ENCODE measurements at regions not wholly inside any gene's neighbourhood (a gene's known extent, or its start where the extent isn't known, plus 50 kb on each side); places are given as distances from the start of the nearest gene placed in this dataset.

DNA sequence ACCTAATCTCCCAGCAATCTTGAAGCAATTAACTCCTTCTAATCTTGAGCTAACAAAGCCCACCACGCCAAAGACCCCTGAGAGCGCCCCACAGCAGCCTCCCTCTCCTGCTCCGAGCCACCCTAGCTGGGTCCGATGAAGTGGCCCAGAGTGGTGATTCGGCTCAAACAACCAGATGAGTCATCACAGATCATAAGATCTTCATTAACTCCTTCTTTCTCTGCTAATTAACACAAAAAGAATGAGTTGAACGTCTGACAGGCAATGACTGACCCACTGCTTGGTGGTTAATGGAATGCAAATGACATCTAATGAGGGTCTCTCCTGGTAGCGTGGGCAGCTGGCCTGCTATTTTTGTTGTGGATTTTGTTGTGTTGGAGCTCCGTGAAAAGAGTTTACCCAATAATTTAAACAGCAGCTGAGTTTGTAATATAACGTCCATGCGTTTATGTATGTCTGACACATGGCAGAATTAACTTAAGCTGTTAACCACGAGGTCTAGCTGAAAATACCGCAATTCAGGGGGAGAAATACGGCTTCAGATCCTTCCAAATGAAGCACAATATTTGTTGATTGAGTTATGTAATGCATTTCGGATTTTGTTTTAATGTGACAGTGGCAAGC, 161.4 kb downstream of the RAB11FIP2 start:
- no peak overlapping the region for H3K4me3 ChIP-seq (ENCODE audit: low read depth, low read length)
- no peak for DNase-seq (ENCODE audit: low read depth)

GRCh38 chr10:117886766-117887165, 160.0 kb downstream of the RAB11FIP2 start:
- no peak overlapping the region for H3K4me3 ChIP-seq (ENCODE audit: low read depth, low read length)
- DNase-seq (ENCODE audit: low read depth), result no peak

GRCh38 chr10:117889664-117890063, 157.1 kb downstream of the RAB11FIP2 start:
- DNase-seq (ENCODE audit: low read depth), result no peak
- H3K4me3 ChIP-seq (ENCODE audit: low read depth, low read length), result no peak overlapping the region

- no peak overlapping the region for H3K4me3 ChIP-seq (ENCODE audit: low read depth, low read length)
- no peak for DNase-seq (ENCODE audit: low read depth)
Observed at GRCh38 chr10:117892681-117893220, 154.0 kb downstream of the RAB11FIP2 start.

- DNase-seq (ENCODE audit: low read depth), result no peak
- no peak overlapping the region for H3K4me3 ChIP-seq (ENCODE audit: low read depth, low read length)
Observed at GRCh38 chr10:117894339-117894738, 152.4 kb downstream of the RAB11FIP2 start.

DNA sequence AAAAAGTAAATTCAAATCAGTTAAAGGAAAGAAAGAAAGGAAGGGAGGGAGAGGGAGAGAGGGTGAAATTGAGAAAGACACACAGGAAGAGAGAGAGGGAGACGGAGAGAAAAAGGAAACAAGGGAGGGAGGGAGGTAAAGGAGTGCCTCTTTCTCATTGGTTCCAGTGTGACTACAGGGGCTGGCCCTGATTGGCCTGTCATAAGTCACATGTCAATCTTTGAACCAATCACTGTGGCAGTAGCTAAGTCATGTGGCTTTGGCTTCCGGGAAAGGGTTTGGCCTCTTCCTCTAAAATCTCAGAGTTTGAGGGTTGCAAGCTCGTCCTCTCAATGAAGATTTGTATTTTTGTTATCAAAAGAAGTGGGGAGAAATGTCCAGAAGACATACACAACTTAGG, 150.2 kb downstream of the RAB11FIP2 start:
- H3K4me3 ChIP-seq (ENCODE audit: low read depth, low read length), result no peak overlapping the region
- no peak for DNase-seq (ENCODE audit: low read depth)

- DNase-seq (ENCODE audit: low read depth), result no peak
- no peak overlapping the region for H3K4me3 ChIP-seq (ENCODE audit: low read depth, low read length)
Observed at GRCh38 chr10:117899181-117899683, 147.5 kb downstream of the RAB11FIP2 start.

DNA sequence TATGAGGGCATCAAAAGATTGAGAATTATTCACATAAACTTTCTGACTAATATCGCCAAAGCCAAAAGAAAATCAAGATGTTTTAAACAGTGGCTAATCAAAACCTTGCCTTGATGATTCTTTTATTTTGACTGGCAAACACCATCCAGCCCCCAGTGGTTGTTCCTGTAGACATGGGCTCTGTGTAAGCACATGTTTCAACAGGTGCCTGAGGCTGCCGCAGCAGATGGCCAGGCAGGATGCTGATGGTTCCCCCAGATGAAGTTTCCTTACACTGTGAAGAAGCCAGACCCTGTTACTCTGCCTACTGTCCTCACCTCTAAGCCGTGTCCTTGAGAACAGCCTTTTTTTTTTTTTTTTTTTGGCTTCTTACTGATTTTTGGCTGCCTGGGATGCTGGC, 146.5 kb downstream of the RAB11FIP2 start:
- no peak for DNase-seq (ENCODE audit: low read depth)
- no peak overlapping the region for H3K4me3 ChIP-seq (ENCODE audit: low read depth, low read length)

DNA sequence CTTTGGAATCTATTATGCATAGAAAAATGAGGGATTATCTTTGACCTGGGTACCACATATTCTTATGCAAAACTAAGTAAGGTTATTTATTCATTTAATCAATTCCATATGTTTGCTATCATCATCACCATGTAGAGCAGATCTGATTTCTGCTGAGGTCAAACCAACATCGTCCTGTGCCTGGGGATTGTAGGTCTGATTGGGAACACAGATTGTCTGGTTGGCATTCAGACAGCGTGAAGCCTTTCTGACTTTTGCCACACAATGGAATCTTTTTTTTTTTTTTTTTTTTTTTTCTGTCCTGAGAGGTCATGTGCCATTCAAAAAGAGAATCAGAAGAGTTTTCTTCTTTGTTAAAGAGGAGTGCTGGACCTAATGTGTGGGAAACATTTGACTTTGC, 142.9 kb downstream of the RAB11FIP2 start:
- no peak overlapping the region for H3K4me3 ChIP-seq (ENCODE audit: low read depth, low read length)
- no peak for DNase-seq (ENCODE audit: low read depth)

- no peak overlapping the region for H3K4me3 ChIP-seq (ENCODE audit: low read depth, low read length)
- no peak for DNase-seq (ENCODE audit: low read depth)
Observed at GRCh38 chr10:117905404-117905803, 141.3 kb downstream of the RAB11FIP2 start.

DNA sequence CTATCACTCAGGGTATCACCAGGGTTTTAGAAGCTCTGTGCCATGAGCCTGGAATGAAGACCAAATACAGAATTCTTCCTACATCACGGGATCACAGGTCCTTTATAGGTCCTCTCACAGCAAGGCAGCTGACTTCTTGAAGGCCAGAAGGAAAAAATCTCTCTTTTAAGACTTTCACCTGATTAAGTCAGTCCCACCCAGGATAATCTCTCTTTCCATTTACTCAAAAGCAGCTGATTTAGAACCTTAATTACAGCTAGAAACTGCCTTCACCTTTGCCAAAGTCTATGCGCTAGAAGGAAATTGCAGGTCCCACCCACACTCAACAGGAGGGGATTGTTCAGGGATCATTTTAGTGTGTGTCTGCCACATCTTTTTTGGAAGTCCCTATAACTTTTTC, 135.1 kb downstream of the RAB11FIP2 start:
- no peak overlapping the region for H3K4me3 ChIP-seq (ENCODE audit: low read depth, low read length)
- DNase-seq (ENCODE audit: low read depth), result no peak

GRCh38 chr10:117914334-117914733, 132.4 kb downstream of the RAB11FIP2 start:
- DNase-seq (ENCODE audit: low read depth), result no peak
- no peak overlapping the region for H3K4me3 ChIP-seq (ENCODE audit: low read depth, low read length)

DNA sequence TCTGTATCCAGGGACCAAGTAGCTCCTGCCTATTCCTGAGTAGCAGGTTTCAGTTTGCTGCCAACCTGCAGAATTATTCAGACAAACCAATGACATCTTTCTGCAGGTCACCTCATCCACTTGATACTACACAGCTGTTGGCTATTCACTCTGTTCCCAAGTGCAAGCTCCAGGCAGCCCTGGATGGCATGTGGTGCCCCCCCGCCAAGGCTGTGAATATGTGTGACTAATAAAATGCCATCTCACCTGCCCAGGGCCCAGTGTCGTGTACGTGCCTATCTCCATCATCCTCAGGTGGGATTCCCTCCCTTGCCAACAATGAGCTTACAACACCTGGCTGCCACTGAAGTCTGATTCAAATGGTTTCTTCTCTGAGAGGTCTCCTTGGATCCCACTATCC, 125.8 kb downstream of the RAB11FIP2 start:
- no peak for DNase-seq (ENCODE audit: low read depth)
- H3K4me3 ChIP-seq (ENCODE audit: low read depth, low read length), result no peak overlapping the region

- DNase-seq (ENCODE audit: low read depth), result no peak
- H3K4me3 ChIP-seq (ENCODE audit: low read depth, low read length), result no peak overlapping the region
Observed at GRCh38 chr10:117921421-117921820, 125.3 kb downstream of the RAB11FIP2 start.

DNA sequence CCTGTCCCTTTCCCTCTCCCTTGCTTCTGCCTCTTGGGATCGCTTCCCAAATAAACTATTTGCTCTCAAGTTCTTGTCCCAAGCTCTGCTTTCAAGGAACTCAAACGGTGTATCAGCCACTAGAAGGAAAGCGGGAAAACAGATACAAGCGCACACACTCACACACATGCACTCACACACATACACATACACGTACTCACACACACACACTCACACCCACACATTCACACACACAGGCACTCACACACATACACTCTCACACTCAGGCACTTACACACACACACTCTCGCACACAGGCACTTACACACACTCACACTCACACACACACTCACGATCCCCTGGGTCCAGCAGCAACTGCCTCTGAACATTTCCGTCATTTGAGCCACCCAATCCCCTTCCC, 121.9 kb downstream of the RAB11FIP2 start:
- DNase-seq (ENCODE audit: low read depth), result no peak
- no peak overlapping the region for H3K4me3 ChIP-seq (ENCODE audit: low read depth, low read length)

GRCh38 chr10:117925369-117925768, 121.4 kb downstream of the RAB11FIP2 start:
- DNase-seq (ENCODE audit: low read depth), result no peak
- no peak overlapping the region for H3K4me3 ChIP-seq (ENCODE audit: low read depth, low read length)

- H3K4me3 ChIP-seq (ENCODE audit: low read depth, low read length), result no peak overlapping the region
- DNase-seq (ENCODE audit: low read depth), result no peak
Observed at GRCh38 chr10:117926491-117926890, 120.2 kb downstream of the RAB11FIP2 start.

DNA sequence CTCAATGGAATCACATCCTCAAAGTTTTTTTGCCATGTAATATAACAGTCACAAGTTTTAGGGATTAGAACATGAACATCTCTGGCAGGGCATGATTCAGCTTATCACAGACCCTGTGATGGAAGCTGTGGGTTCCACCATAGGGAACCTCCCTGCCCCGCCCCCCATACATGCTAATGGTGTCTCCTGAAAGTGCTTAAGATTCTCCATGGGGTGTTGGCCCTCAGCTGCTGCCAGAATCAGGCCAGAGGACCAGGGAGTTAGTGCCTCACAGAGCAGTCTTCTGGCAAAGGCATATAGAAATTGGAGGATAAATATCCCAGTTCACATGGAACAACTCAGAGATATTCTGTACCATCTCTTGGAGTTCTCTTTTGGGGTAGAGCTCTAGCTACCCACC, 119.4 kb downstream of the RAB11FIP2 start:
- DNase-seq (ENCODE audit: low read depth), result no peak
- H3K4me3 ChIP-seq (ENCODE audit: low read depth, low read length), result no peak overlapping the region

- no peak overlapping the region for H3K4me3 ChIP-seq (ENCODE audit: low read depth, low read length)
- DNase-seq (ENCODE audit: low read depth), result no peak
Observed at GRCh38 chr10:117927871-117928270, 118.9 kb downstream of the RAB11FIP2 start.

DNA sequence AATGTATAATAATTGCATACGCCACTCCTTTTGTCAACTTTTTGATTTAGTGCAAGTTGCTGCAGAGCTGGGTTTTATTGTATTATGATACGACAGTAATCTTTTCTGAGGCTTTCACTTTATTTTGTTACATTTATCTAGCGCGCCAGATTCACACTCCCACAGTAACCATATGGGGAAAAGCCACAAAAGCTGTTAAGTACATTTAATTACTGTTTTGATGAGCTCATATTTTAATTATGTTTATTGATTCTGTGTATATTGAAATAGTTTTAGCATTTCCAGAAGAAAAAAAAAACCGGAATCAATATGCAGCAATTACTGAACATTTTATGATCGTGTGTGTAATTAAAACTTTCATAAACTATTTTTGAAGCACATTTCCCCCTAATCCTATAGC, 118.5 kb downstream of the RAB11FIP2 start:
- no peak overlapping the region for H3K4me3 ChIP-seq (ENCODE audit: low read depth, low read length)
- DNase-seq (ENCODE audit: low read depth), result no peak

DNA sequence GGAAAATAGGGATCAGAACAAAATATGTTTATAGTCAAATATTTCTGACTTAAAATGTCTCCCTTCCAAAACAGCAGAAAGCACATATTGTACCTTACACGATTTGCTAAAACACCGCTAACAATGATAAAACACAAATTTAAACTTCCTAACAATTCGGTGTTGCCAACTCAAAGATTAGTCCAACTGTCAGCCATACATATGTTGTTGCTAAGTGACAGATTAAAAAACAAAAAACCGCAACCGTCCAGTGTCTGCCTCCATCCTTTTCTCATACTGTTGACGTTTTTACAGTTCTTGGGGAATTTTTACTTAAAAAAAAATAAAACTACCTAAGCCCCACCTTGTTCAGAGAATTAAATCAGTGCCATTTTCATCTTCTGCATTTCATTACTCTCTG, 118.0 kb downstream of the RAB11FIP2 start:
- DNase-seq (ENCODE audit: low read depth), result no peak

More for the DNA sequence above, 118.0 kb downstream of the RAB11FIP2 start:
- no peak overlapping the region for H3K4me3 ChIP-seq (ENCODE audit: low read depth, low read length)

All from skeletal muscle cell (primary cell).